SU-DHL-6 (cell line): ENCODE measurements at regions not wholly inside any gene's neighbourhood (a gene's known extent, or its start where the extent isn't known, plus 50 kb on each side); places are given as distances from the start of the nearest gene placed in this dataset.
"Not testable (repeated sequence)": the region's sequence is repeated elsewhere in the genome, so short reads cannot be mapped to it uniquely, and the experiment has no call there.

Experiments
- H2AFZ ChIP-seq: fragments of 200-600 bp; sonication (generic); 2 replicates; pipeline ENCODE4 v1.6.1; 2014; ENCODE audit warnings: low read depth, mild to moderate bottlenecking, moderate library complexity, mixed read lengths, antibody characterized with exemption, low read length; ENCODE audit not compliant: severe bottlenecking
- H3F3A ChIP-seq: fragments of 200-600 bp; shearing (Covaris generic); 2 replicates; pipeline ENCODE4 v1.6.0; 2016; ENCODE audit warnings: antibody characterized with exemption, mild to moderate bottlenecking; ENCODE audit not compliant: insufficient read depth
- H3K27ac ChIP-seq: fragments of 200-600 bp; sonication (generic); 2 replicates; pipeline ENCODE4 v1.5.1; 2016; ENCODE audit warnings: low read depth, mild to moderate bottlenecking, low read length, moderate library complexity, mixed read lengths
- H3K27me3 ChIP-seq: fragments of 200-600 bp; sonication (generic), shearing (Covaris generic); 2 replicates; pipeline ENCODE4 v1.6.0; 2014; ENCODE audit warnings: mild to moderate bottlenecking, low read length
- H3K36me3 ChIP-seq: fragments of 200-600 bp; sonication (generic); 2 replicates; pipeline ENCODE4 v1.6.1; 2014; ENCODE audit warnings: mild to moderate bottlenecking, low read length, mixed read lengths
- H3K4me2 ChIP-seq: fragments of 300-600, 200-600 bp; shearing (Covaris generic), sonication (generic); 2 replicates; pipeline ENCODE4 v1.6.0; 2014; ENCODE audit warnings: low read length, low read depth, mild to moderate bottlenecking; ENCODE audit not compliant: poor library complexity, severe bottlenecking
- H3K4me3 ChIP-seq: fragments of 200-600 bp; sonication (generic); 2 replicates; pipeline ENCODE4 v1.5.1; 2014; ENCODE audit warnings: antibody characterized with exemption, low read length, mild to moderate bottlenecking, mixed read lengths; ENCODE audit not compliant: insufficient read depth, poor library complexity, severe bottlenecking
- H3K79me2 ChIP-seq: fragments of 200-600 bp; sonication (generic); 2 replicates; pipeline ENCODE4 v1.6.1; 2014; ENCODE audit warnings: mild to moderate bottlenecking, low read length, moderate library complexity; ENCODE audit not compliant: insufficient read depth
- H3K9ac ChIP-seq: fragments of 200-600 bp; sonication (generic); 2 replicates; pipeline ENCODE4 v1.7.0; 2014; ENCODE audit warnings: mild to moderate bottlenecking, low read length
- H3K9me2 ChIP-seq: fragments of 200-600 bp; sonication (generic); replicated peaks from 2 replicates; pipeline ENCODE4 v1.6.1; 2014; ENCODE audit warnings: low read length; ENCODE audit not compliant: insufficient read depth
- H3K9me3 ChIP-seq: fragments of 200-600 bp; sonication (generic); 2 replicates; pipeline ENCODE4 v1.6.1; 2014; ENCODE audit warnings: low read length, mixed read lengths; ENCODE audit not compliant: insufficient read depth
- H4K20me1 ChIP-seq: fragments of 200-600 bp; sonication (generic); 2 replicates; pipeline ENCODE4 v1.6.1; 2014; ENCODE audit warnings: low read depth, mild to moderate bottlenecking, antibody characterized with exemption, low read length, moderate library complexity, mixed read lengths
- CTCF ChIP-seq: fragments of 200-600 bp; sonication (generic); IDR thresholded peaks from one replicate; pipeline ENCODE4 v1.5.1; 2017; ENCODE audit warnings: antibody characterized with exemption, mild to moderate bottlenecking, low read length, moderate library complexity; ENCODE audit not compliant: insufficient read depth, poor library complexity, severe bottlenecking
- EZH2phosphoT487 ChIP-seq: fragments of 200-600 bp; sonication (generic), shearing (Covaris generic); conservative IDR thresholded peaks from 2 replicates; pipeline ENCODE4 v1.6.1; 2018; ENCODE audit warnings: mild to moderate bottlenecking, antibody characterized with exemption, low read length, moderate library complexity, mixed read lengths

GRCh38 chr6:112910256-112910655 lies 563.1 kb downstream of the RFPL4B start:
- H3K36me3 ChIP-seq = no peaks in the 10 kb centered on the region
- H3K9ac ChIP-seq = no peak overlapping the region
- no peaks in the 10 kb centered on the region for H3F3A ChIP-seq
- no peak overlapping the region for H2AFZ ChIP-seq
- H3K4me2 ChIP-seq = no peak overlapping the region
- no peaks in the 10 kb centered on the region for H4K20me1 ChIP-seq
- H3K27me3 ChIP-seq = no peaks in the 10 kb centered on the region
- no peak overlapping the region for H3K4me3 ChIP-seq
- H3K9me3 ChIP-seq = no peaks in the 10 kb centered on the region
- H3K79me2 ChIP-seq = no peaks in the 10 kb centered on the region
- H3K27ac ChIP-seq = no peak overlapping the region
- no peaks in the 10 kb centered on the region for H3K9me2 ChIP-seq
- TF ChIP-seq CTCF (no peak), EZH2phosphoT487 (no peak)

DNA sequence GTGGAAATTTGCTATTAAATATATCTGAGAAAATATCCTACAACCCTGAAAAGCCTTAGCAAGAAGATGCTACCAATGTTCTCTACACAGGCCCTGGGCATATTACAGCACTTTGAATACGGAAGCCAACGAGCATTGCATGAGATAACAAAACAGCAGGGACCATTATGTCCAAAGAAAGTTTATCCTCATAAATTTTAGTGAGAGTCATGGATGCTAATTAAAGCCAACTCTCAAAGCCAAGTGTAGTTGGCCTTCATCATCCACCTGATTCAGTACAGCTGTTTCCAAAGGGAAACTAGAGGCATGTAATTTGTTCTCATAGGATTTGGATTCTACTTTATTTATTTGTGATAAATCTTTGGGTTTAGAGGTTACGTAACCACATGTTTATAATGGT lies 564.8 kb downstream of the RFPL4B start:
- no peak overlapping the region for H2AFZ ChIP-seq
- no peak overlapping the region for H3K4me3 ChIP-seq
- no peaks in the 10 kb centered on the region for H3K27me3 ChIP-seq
- H3K9me2 ChIP-seq = no peaks in the 10 kb centered on the region
- H3K4me2 ChIP-seq = no peak overlapping the region
- no peaks in the 10 kb centered on the region for H3K9me3 ChIP-seq
- H3K27ac ChIP-seq = no peak overlapping the region
- TF ChIP-seq EZH2phosphoT487 (no peak), CTCF (no peak)
- H3K36me3 ChIP-seq = no peaks in the 10 kb centered on the region
- no peak overlapping the region for H3K9ac ChIP-seq
- H4K20me1 ChIP-seq = no peaks in the 10 kb centered on the region
- no peaks in the 10 kb centered on the region for H3F3A ChIP-seq
- no peaks in the 10 kb centered on the region for H3K79me2 ChIP-seq

DNA sequence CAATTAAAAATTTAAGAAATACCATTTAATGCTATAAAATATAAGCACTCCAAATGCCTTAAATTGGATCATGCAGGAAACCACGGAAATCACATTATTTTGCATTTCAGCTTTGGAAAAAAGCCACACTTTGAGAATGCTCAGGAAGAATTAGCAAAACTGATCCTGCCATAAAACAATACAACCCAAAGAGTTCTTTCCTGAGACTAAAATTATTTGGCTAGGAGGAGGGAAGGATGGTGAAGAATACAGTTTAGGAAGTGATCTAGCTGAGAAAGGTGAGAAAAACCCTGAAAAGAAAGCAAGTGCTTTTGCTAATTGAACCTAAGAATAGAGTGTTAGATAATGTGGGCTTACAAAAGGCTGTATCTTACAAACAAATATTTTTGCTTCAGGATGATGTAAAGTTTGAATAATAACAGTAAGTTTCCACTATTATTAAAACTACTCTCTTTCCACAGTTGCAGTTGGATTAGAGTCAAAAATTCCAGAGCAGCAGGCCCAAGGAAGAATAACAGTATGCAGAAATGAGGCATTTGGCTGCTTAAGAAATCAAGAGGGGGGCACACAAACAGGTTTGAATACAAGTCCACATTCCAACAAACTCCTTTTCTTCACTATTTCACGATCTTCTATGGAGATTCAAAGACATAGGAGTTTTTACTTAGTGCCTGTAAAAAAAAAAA lies 565.4 kb downstream of the RFPL4B start:
- no peaks in the 10 kb centered on the region for H3K79me2 ChIP-seq
- H3K36me3 ChIP-seq = no peaks in the 10 kb centered on the region
- TF ChIP-seq CTCF = no peak
- no peak for TF ChIP-seq EZH2phosphoT487
- no peak overlapping the region for H2AFZ ChIP-seq
- H4K20me1 ChIP-seq = no peaks in the 10 kb centered on the region
- H3K27me3 ChIP-seq = no peaks in the 10 kb centered on the region
- H3F3A ChIP-seq = no peaks in the 10 kb centered on the region
- H3K9me3 ChIP-seq = no peaks in the 10 kb centered on the region
- H3K9ac ChIP-seq = no peak overlapping the region
- no peak overlapping the region for H3K4me3 ChIP-seq
- no peak overlapping the region for H3K4me2 ChIP-seq
- H3K27ac ChIP-seq = no peak overlapping the region
- no peaks in the 10 kb centered on the region for H3K9me2 ChIP-seq

GRCh38 chr6:112919744-112920143 lies 572.6 kb downstream of the RFPL4B start:
- not testable (repeated sequence) for H3K9me3 ChIP-seq, H3K27me3 ChIP-seq, H4K20me1 ChIP-seq, H2AFZ ChIP-seq, H3K4me3 ChIP-seq, H3K4me2 ChIP-seq, H3K79me2 ChIP-seq, H3K27ac ChIP-seq, H3K9me2 ChIP-seq, H3F3A ChIP-seq, H3K9ac ChIP-seq, H3K36me3 ChIP-seq
